Muscle of arm (tissue), 1 donor: ENCODE measurements at regions not wholly inside any gene's neighbourhood (a gene's known extent, or its start where the extent isn't known, plus 50 kb on each side); places are given as distances from the start of the nearest gene placed in this dataset.

Experiments
- DNase-seq: peaks from one replicate; pipeline ENCODE4 v3.0.0-alpha.2; 2013

DNA sequence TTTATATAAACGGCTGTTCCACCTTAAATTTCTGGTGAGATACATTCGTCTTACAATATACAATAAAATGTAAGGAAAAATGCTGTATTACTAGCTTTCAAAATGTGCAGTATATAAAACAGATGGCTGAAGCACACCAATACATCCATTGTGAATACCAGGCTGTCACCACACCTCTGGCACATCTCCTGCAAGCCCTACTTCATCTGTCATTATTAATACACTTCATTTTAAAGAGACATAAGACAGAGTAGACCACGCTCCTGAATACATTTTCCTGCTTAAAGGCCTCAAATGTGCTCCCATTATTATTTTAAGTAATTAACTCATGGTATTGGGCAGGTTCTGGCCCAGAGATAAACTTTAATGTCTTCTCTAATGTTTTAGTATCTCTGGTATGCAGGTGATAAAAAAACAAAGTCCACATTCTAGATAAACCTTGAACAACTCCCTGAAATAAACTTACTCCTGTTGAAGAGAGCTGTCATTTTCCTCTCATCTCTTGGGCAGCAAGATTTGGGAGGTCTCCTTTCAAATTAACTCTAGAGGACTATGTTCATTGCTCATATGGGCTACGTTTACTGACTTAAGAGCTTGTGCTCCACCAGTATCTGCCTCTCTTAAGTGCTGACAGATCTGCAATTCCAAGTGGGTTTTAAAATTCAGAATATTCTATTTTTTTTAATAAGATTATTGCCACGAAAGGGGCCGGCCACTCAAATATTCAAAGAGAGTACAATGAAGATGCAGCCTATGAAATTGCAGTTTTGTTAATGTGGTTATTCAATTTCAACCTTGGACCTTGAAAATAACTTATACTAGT lies 396.5 kb upstream of the SEMA3D start:
- no peak for DNase-seq

DNA sequence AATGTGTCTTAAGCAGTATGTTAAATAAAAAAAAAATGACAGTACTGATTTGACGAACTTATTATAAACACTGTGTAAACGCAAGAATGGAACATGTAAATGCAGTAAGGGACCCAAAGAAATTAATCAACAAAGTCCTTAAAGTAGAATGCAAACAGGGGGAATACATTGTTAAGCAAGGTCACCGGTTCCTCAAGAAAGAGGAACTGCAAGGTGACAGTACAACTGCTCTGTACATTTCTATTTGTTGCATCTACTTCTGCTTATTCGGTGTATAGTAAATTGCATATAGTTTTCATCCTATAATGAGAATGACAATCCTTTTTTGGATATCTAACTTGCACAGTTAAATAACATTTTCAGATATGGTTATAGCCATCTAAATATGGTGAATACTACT lies 387.0 kb upstream of the SEMA3D start:
- no peak for DNase-seq

DNA sequence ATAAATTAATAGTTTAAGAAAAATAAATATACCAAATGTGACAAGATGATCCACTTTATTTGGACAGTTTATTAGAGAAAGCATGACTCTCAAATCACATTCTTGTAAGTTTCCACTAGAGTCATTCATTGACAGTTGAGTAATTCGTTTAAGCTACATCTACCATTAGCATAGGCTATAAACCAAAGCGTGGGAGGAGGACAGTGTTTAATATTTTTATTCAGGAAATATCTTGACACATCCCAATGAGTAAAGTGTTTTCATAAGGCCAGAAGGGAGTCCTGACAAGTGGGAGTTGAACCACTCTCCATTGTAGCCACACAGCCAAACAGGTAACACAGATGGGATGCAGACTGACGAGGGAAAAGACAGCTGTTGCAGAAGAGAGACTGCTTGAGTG lies 386.5 kb upstream of the SEMA3D start:
- no peak for DNase-seq

DNA sequence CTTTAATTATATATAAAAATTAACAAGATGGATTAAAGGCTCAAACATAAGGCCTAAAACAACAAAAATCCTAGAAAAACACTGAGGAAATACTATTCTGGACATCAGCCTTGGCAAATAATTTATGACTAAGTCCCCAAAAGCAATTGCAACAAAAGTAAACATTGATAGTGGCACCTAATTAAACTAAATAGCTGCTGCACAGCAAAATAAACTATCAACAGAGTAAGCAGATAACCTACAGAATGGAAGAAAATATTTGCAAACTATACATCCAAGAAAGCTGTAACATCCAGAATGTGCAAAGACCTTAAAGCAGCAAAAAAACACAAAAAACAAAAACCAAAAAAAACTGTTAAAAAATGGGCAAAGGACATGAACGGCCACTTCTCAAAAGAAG lies 384.0 kb upstream of the SEMA3D start:
- no peak for DNase-seq

DNA sequence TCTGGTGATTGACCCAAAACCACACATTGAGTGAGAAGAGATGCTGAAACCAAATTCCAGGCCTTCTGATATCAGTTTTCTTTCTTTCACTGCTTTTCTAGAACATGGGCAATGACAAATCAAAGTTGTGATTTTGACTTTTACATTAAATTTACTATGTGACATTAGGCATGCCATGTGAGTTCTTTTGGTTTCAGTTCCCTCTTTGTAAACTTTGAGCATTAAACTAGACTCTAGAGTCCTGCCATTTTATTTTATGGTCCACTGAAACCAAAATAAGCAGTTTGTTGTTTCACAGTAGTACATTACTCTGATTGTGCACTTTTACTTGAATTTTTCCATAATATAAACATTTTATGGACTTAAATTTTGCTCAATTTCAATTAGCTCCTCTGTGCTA lies 381.1 kb upstream of the SEMA3D start:
- DNase-seq: no peak

DNA sequence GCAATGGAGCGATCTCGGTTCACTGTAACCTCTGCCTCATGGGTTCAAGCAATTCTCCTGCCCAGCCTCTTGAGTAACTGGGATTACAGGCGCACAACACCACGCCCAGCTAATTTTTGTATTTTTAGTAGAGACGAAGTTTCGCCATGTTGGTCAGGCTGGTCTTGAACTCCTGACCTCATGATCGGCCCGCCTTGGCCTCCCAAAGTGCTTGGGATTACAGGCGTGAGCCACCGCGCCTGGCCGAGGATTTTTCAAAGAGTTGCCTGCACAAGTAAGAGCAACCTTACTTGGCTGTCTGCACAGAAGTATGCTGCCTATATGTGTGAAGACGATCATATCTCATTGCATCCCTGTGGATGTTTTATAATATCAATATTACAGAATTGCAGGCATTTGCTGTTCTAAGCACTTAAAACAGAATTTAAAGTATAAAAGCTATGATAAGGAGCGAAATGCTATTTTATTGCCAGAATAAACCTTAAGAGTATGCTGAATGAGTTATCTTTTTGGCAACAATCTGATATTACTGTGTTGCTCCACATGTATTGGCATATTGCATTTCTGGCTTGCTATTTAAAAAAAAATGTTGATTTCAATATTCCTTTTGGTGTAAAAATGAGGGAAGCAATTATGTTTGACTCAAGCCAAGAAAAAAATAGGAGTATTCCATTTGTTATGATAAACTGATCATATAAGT lies 379.4 kb upstream of the SEMA3D start:
- peak; percentile 25 for DNase-seq

DNA sequence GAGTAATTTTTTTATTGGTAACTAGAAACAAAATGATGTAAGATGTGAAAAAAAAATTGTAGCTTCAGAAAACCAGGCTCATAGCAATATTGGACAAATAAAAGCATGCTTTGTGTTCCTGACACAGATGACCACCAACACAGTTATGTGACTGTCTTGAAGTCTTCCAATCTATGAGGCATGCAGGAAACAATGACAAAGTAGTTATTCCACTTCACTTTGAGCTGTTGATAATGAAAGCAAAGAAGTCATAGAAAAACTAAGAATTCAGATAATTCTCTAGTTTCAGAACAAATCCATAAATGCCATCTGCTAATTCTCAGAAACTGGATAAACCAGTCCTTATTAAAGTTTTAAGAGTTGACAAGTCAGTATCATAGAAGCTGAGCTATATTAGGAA lies 378.4 kb upstream of the SEMA3D start:
- peak; percentile 23 for DNase-seq

DNA sequence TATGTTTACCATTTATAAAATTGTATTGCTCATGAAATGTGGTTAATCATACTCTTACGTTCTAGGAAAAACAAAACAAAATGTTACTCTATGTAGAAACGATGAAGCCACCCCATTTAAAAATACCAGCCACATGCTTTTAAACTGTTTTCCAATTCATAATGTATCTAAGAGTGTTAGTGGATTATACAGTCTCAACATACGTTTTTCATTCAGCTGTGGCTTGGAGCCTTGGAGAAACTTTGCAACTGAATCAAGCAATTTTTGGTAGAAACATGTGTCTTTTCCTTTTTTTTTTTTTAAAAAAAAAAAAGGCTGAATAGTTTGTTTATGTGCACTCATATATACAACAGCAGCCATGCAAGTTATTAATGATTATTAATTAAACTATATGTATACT lies 378.0 kb upstream of the SEMA3D start:
- peak; percentile 26 for DNase-seq

DNA sequence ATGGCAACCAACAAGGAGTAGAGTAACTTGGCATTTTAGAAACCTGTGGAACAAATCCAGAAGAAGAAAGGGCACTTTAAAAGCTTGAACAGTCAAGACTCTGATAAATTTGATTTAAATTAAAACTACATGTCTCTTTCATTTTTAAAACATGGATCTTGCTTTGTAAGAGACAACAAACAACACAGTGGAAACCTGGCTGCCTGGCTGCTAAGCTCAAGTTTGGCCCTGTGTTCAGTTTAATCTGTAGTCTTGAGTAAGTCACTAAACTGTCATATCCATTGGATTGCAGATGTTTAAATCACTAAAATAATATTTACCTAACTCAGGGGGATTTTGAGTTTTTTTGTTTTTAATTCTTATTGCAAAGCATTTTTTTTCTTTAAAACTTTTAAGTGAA lies 374.9 kb upstream of the SEMA3D start:
- peak; percentile 34 for DNase-seq

DNA sequence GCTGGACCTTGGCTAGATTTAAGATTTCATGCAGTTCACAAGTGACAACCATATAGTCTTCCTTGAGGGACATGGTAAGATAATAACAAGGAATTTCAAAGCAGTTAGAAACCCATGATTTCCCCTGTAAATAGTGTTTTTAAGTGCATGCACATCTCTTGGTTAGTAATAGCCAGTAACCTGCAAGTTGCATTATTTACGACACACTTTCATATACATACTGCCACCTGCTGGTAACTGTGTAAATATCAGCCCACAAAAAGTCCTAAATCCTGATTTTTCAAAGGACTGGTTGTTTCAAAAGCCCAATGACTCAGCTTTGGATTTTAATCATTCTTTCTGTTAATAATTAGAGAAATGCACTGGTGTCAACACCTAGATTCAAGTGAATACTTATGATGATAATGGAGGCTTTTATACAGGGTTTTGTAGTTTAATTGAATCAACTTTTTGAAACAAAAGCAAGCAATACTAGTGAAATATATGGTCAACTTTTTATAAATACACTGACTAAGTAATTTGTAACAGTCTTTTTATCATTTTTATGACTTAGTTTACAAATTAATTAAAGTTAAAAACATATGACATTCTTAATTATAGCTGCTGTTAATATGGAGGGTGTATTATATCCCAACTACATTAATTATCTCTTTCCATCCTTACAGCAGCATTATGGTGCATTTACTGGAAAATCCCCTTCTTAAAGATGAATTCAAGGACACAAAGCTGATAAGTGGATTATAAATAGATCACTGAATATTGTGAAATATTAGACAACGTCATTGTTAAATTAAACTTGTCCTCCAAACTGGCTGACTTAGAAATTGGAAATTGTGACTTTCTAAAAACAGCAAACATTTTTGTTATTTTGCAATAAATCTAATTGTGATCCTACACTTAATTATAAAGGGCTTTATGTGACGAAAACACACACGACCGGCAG lies 367.7 kb upstream of the SEMA3D start:
- DNase-seq: peak; percentile 58

DNA sequence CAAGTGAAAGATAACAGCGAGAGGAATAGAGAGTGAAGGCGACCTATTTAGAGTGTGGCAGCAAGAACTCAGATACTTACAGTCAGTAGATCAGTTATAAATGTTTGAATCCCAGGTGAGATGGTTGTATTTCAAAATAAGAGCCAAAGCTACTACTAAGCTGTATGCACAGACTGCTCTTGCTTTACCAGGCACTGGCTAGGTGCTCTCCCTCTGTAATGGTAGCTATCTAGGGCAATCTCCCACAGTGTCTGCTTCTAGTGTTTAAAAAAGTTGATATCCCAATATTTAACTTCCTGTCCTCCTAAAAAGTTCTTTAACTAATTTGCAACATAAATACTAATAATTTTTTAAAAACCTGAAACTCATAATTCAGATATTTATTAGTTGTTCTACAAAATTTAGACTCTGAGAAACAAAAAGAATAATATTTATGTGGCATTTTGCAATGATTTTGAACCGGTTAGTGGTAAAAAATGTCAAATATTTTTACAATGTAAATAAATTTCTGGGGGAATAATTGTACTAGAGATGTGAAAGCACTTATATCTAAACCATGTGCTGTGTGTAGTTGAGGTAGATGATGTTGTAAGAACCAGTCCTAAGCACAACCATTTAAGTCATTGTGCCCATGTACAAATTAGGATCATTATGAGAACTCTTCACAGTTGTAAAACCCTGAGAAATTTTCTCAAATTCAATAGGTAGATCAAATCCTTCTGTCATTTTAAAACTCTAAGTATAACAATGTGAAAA lies 349.3 kb upstream of the SEMA3D start:
- DNase-seq: no peak

DNA sequence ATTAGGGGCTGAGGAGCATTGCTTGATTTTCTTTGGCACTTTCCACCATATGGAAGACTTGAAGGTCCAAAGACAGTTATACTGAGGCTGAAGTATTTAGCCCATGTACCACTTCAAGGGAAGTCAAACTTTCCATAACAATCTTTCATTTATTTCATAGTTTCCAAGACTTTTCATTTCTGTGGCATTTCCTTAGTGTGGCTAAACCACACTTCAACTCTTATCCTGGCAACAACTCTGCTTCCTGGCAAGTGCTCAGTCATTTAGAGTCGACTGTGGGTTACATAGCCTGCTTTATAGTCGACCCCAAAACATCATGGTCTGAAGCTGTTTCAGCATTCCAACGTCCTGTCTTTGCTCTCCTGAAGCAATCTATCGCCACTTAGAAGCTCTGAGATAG lies 343.0 kb upstream of the SEMA3D start:
- no peak for DNase-seq

DNA sequence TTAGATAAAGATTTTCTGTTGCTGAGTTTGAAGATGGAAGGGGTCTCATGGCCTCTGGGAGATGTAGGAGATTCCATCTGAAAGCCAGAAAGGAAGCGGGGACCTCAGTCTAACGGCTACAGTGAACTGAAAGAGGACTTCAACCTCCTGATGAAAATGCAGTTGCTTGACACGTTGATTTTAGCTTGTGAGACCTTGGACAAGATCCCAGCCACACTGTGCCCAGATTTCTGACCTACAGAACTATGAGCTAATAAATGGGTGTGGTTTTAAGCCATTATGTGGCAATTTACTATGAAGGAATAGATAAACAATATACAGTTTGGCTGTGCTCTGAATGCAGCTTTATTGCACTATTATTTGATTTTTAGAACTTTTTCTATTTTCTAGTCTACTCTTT lies 342.3 kb upstream of the SEMA3D start:
- no peak for DNase-seq

DNA sequence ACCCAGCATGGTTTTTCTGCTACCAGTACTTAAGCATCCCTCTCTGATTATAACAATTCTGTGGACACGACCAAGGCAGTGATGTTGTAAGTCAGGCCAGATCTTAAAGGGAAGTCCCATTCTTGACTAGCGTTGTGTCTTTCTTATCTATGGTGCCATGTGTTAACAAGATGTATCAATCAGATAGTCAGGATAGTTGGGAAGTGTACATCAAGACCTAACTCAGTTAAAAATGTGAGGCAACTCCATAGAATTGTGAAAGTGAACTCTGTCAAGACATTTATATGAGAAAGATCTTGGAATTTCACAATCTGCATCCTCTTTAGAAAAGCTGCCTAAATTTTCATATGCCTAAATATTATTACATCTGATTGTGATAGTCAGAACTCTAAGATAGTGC lies 341.7 kb upstream of the SEMA3D start:
- DNase-seq: no peak

DNA sequence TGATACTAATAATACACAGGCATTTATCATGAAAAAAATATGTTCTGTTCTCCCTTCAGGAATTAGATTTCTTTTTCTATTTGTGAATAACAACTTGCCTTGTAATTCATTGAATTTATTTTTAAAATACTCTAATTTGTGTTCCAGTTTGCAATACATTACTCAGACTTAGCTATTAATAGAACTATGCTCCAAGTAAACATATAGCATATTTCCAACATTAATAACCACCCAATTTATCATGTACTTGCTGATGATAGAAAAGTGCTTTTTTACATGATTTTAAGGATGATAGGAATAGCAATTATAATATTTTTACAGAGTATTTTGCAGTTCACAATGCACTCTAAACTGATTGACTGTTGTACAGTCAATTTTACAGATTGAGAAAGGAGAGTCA lies 338.8 kb upstream of the SEMA3D start:
- no peak for DNase-seq

DNA sequence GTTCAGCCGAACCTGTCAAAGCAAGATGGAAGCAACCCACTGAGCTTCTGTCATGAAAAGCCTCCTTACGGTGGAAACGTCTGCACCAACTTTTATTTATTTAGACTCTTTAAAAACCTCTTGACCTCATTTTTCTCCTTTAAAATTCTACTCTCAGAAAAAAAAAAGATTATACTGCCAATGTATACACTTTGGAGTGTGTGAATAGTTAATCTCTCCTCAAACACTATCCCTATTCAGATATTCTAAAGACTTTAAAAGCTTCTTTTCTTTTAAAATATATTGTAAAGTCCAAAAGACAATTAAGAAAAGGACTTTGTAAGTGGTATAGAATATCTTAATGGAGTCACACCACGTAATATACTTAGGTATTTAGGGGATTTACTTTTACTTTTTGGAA lies 335.2 kb upstream of the SEMA3D start:
- no peak for DNase-seq

DNA sequence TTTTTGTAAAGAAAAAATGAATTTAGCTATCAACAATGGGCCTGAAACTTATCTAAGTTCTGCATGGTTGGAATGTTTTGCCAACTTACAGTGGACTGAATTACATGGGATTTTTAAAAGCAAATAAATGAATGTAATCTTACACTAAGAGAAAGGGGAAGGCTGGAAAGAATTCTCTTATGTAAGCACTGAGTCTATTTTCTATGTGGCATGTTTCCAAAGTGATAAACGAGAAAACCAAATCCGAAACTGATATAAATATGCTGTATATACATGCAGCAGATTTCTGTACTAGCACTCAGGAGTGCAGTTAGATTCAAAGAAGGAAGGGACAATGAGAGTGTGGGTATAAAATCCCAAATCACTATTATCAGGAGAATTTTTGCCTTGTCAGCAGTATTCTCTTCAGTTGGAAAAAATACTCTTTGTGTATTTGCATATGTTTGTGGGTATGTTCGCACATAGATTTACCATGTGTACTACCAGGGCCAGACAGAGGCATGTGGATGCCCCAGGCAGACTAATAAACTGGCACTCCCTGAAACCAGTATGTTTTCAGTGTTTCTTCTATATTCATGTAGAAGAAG lies 334.3 kb upstream of the SEMA3D start:
- no peak for DNase-seq

DNA sequence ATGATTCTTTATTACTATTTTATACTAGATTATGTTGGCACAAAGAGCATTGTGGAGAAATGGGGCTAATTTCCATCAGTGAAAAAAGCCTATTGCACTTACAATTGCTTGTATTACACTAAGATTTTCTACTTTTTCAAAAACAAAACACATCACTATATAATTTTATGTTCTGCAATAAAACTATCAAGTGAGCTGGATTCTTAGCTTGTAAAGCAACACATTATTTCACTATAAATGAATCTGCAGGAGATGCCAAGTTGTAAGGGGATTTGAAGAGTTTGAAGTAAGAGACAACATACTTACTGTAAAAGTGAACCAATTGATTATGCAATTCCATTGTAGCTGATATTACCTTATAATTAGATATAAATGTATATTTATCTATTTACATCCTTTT lies 333.3 kb upstream of the SEMA3D start:
- DNase-seq: no peak

DNA sequence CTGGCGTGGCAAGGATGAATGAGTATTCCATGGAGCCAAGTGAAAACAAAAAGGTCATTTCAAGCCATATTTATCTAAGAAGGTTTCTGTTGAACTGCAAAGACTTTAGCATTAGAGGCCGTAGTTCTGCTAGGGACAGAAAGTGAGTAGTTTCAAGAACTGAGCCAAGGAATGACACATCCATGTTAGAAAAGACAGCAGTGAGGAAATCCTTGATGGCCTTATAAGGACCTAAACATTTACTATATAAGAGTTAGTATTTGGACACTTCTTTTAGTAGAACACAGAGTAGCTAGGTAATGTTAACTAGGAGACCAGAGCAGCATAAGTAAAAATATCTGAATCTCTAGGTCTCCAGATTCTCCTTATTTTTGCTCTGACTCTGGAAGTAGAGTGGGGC lies 329.8 kb upstream of the SEMA3D start:
- DNase-seq: no peak

DNA sequence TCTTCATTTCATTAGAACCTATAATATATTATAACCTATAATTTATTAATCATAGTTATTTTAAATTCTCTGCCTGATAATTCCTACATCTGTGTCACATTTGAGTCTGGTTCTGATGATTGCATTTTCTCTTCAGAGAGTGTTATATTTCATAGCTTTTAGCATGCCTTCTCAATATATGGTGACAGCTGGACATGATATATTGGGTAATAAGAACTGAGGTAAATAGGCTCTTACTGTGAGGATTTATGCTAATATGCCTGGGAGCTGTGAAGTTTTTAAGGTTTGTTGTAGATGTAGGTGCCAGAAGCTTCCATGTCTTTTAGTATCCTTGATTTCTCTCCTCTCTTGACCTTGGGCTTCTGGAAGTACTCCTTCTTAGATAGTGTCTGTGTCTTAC lies 325.9 kb upstream of the SEMA3D start:
- DNase-seq: no peak

DNA sequence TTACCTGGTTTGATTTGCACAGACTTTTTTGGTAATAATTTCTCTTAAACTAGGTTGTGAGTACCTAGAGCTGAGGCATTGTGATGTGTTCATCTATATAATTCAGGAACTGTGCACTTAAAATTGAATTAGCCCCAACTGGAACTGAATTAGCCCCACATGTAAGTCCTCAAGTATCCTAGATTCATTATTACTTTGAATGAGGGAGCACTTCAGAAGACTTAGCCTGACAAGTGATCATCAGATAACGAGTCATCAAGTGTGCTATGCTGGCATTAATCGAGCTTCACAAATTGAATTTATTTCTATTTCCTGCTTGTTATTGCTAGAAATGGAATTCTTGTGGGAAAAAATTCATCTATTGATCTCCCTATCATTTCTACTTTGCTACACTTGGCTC lies 323.4 kb upstream of the SEMA3D start:
- DNase-seq: no peak
